ENCODE measurements at regions not wholly inside any gene's neighbourhood (a gene's known extent, or its start where the extent isn't known, plus 50 kb on each side); places are given as distances from the start of the nearest gene placed in this dataset.
"Not testable (repeated sequence)": the region's sequence is repeated elsewhere in the genome, so short reads cannot be mapped to it uniquely, and the experiment has no call there.

- DNase-seq: not testable (repeated sequence)
Observed at GRCh38 chr16:21422824-21423223, 144.7 kb upstream of the CRYM start.

GRCh38 chr16:21404699-21405098 is 126.6 kb upstream of the CRYM start:
- DNase-seq: not testable (repeated sequence)

GRCh38 chr16:21397866-21398265 is 119.8 kb upstream of the CRYM start:
- not testable (repeated sequence) for DNase-seq

- not testable (repeated sequence) for DNase-seq
Observed at GRCh38 chr16:21396545-21396944, 118.5 kb upstream of the CRYM start.

- not testable (repeated sequence) for DNase-seq
Observed at GRCh38 chr16:21390634-21391033, 112.5 kb upstream of the CRYM start.

- not testable (repeated sequence) for DNase-seq
Observed at GRCh38 chr16:21389860-21390259, 111.8 kb upstream of the CRYM start.

- not testable (repeated sequence) for DNase-seq
Observed at GRCh38 chr16:21387757-21388156, 109.7 kb upstream of the CRYM start.

- not testable (repeated sequence) for DNase-seq
Observed at GRCh38 chr16:21386201-21386915, 108.3 kb upstream of the CRYM start.

GRCh38 chr16:21383682-21384081 is 105.6 kb upstream of the CRYM start:
- DNase-seq: not testable (repeated sequence)

GRCh38 chr16:21379645-21380044 is 101.6 kb upstream of the CRYM start:
- DNase-seq: not testable (repeated sequence)

GRCh38 chr16:21376196-21376899 is 98.3 kb upstream of the CRYM start:
- not testable (repeated sequence) for DNase-seq

GRCh38 chr16:21375334-21375733 is 97.2 kb upstream of the CRYM start:
- DNase-seq: not testable (repeated sequence)

- DNase-seq: not testable (repeated sequence)
Observed at GRCh38 chr16:21373454-21373853, 95.4 kb upstream of the CRYM start.

- not testable (repeated sequence) for DNase-seq
Observed at GRCh38 chr16:21372862-21373261, 94.8 kb upstream of the CRYM start.

GRCh38 chr16:21372162-21372835 is 94.2 kb upstream of the CRYM start:
- peak; percentile 72 to 87 for DNase-seq

- not testable (repeated sequence) for DNase-seq
Observed at GRCh38 chr16:21370791-21371190, 92.7 kb upstream of the CRYM start.

- not testable (repeated sequence) for DNase-seq
Observed at GRCh38 chr16:21368973-21369942, 91.2 kb upstream of the CRYM start.

GRCh38 chr16:21367733-21368421 is 89.8 kb upstream of the CRYM start:
- DNase-seq: not testable (repeated sequence)

- not testable (repeated sequence) for DNase-seq
Observed at GRCh38 chr16:21366998-21367397, 88.9 kb upstream of the CRYM start.

- DNase-seq: not testable (repeated sequence)
Observed at GRCh38 chr16:21365541-21365940, 87.5 kb upstream of the CRYM start.

GRCh38 chr16:21363550-21364223 is 85.6 kb upstream of the CRYM start:
- DNase-seq: not testable (repeated sequence)

Data from NCI-H2081 (cell line).